ENCODE measurements at regions not wholly inside any gene's neighbourhood (a gene's known extent, or its start where the extent isn't known, plus 50 kb on each side); places are given as distances from the start of the nearest gene placed in this dataset.
"Not testable (repeated sequence)": the region's sequence is repeated elsewhere in the genome, so short reads cannot be mapped to it uniquely, and the experiment has no call there.

DNA sequence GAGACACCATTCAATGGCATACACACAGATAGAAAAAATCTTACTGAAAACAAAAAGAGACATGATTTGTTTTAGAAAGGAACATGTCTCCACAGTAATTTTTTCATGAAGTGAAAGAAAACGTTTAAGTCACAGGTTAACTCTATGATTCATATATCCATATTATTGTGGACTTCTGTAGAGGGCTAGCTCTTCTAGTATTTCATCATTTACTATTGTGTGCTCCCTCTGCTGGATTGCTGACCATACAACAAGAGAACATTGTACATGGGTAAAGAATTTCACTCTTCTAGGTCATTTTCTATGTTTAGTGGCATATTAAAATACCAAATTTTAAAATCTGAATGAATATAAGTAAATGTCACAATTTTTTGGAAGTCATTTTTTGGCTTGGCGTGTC lies 91.8 kb upstream of the POU3F4 start:
- in situ Hi-C loops (cut with HindIII; ENCODE audit: low pct_unique_long_range_greater_than_20kb, low sequenced_read_pairs): no loop called here
- peak in 1 of 2 experiments; percentile 42 for DNase-seq (ENCODE audit: low read depth in 1 of 2, low spot score in 1 of 2)
- TF ChIP-seq JUND (IDR thresholded peaks at IDR 0.05; ENCODE audit: low read depth): no peak

DNA sequence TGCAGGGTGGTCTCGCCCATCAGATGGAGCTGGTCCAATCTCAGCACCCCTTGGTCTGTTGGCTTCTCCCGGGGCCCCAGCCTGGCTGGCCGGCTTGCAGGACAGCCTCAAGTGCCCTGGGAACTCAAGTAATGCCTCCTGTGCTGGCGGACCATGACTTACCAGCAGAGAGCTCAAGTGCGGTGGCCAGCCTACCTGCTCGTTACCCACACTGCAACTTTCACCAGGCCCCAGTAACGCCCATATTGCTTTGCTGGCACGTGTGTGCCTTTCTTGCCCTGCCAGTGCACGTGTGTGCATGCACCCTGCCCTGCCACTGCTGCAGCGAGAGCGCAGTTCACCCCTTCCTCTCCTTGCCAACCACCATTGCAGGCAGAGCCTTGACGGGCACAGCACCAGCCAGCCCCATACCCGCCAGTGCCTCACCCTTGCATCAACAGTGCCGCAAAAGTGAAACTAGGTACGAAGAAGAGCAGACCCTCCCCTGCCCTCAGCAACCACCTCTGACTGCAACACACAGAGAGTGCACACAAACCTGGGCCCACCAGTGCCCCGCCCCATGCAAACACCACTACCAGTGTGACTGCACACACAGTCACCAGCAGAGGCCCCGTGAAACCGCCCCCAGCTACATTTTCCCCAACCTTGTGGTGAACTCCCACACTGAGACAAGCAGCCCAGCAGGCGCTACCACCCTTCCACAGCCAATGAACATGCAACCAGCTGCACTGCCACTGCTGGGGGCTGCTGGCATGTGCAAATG lies 88.9 kb upstream of the POU3F4 start:
- in situ Hi-C loops (cut with HindIII; ENCODE audit: low pct_unique_long_range_greater_than_20kb, low sequenced_read_pairs): no loop called here
- TF ChIP-seq JUND (IDR thresholded peaks at IDR 0.05; ENCODE audit: low read depth): no peak
- no peak for DNase-seq (ENCODE audit: low read depth in 1 of 2, low spot score in 1 of 2)

DNA sequence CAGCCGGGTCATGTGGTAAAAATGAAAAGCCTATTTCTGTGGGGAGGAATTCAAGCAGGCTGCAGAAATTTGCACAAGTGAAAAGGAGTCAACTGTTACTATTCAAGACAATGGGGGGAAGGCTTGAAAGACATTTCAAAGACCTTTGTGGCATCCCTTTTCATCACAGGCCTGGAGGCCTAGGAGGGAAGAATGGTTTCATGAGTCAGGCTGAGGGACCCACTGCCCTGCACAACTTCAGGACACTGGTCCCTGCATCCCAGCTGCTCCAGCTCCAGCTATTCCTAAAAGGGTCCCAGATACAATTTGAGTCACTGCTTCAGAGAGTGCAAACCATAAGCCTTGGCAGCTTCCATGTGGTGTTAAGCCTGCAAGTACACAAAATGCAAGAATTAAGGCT lies 85.3 kb upstream of the POU3F4 start:
- in situ Hi-C loops (cut with HindIII; ENCODE audit: low pct_unique_long_range_greater_than_20kb, low sequenced_read_pairs): no loop called here
- no peak for DNase-seq (ENCODE audit: low read depth in 1 of 2, low spot score in 1 of 2)
- no peak for TF ChIP-seq JUND (IDR thresholded peaks at IDR 0.05; ENCODE audit: low read depth)

- DNase-seq (ENCODE audit: low read depth in 1 of 2, low spot score in 1 of 2); in situ Hi-C loops (cut with HindIII; ENCODE audit: low pct_unique_long_range_greater_than_20kb, low sequenced_read_pairs): not testable (repeated sequence)
These were observed 65.5 kb upstream of the POU3F4 start for GRCh38 chrX:83442552-83442951.

GRCh38 chrX:83446355-83446754 lies 61.7 kb upstream of the POU3F4 start:
- DNase-seq (ENCODE audit: low read depth in 1 of 2, low spot score in 1 of 2): no peak
- no peak for TF ChIP-seq JUND (IDR thresholded peaks at IDR 0.05; ENCODE audit: low read depth)
- in situ Hi-C loops (cut with HindIII; ENCODE audit: low pct_unique_long_range_greater_than_20kb, low sequenced_read_pairs): no loop called here

Data from T47D (cell line).